PC-9 (cell line): ENCODE measurements at regions not wholly inside any gene's neighbourhood (a gene's known extent, or its start where the extent isn't known, plus 50 kb on each side); places are given as distances from the start of the nearest gene placed in this dataset.

Experiments
- BruUV-seq: library from RNA; stranded (reverse); fragments of 400-500 nt; replicated peaks from 2 replicates; lab custom pipeline; 2021; lab: Mats Ljungman, UMichigan
- CTCF ChIA-PET: fragments of 300-600 bp; sonication (Branson Sonifier 250); formaldehyde crosslinking; loops from one replicate; lab custom pipeline; 2022; ENCODE audit warnings: antibody characterized with exemption; lab: Charles Lee
- POLR2A ChIA-PET: fragments of 300-600 bp; sonication (Branson Sonifier 250); formaldehyde crosslinking; loops from one replicate; lab custom pipeline; 2022; ENCODE audit warnings: antibody characterized with exemption; ENCODE audit not compliant: unreplicated experiment; lab: Charles Lee
- DNase-seq, 2 experiments: peaks; one replicate each; pipeline versions ENCODE4 v3.0.0 to v3.0.0-alpha.2; 2015 to 2022; ENCODE audit warnings: mixed read lengths in 1 of 2
- H2AFZ ChIP-seq: fragments of 200-600 bp; sonication (generic); 2 replicates; pipeline ENCODE4 v1.8.1; 2017; ENCODE audit warnings: antibody characterized with exemption
- H3F3A ChIP-seq: fragments of 200-600 bp; sonication (generic); 2 replicates; pipeline ENCODE4 v1.8.1; 2017; ENCODE audit warnings: antibody characterized with exemption, mild to moderate bottlenecking, low read depth; ENCODE audit not compliant: insufficient read depth
- H3K27ac ChIP-seq: fragments of 200-600 bp; sonication (generic); 2 replicates; pipeline ENCODE4 v1.6.1; 2016; ENCODE audit warnings: mixed run types
- H3K27me3 ChIP-seq: fragments of 200-600 bp; sonication (generic); 2 replicates; pipeline ENCODE4 v1.6.1; 2016; ENCODE audit warnings: low read depth, mixed run types; ENCODE audit not compliant: insufficient read depth
- H3K36me3 ChIP-seq: fragments of 200-600 bp; sonication (generic); 2 replicates; pipeline ENCODE4 v1.6.1; 2016; ENCODE audit warnings: low read depth, mixed run types
- H3K4me1 ChIP-seq: fragments of 200-600 bp; sonication (generic); replicated peaks from 2 replicates; pipeline ENCODE4 v1.6.1; 2016; ENCODE audit warnings: mixed run types; ENCODE audit not compliant: insufficient read depth
- H3K4me2 ChIP-seq: fragments of 200-600 bp; sonication (generic); 2 replicates; pipeline ENCODE4 v1.6.1; 2017; ENCODE audit warnings: mixed run types
- H3K4me3 ChIP-seq: fragments of 200-600 bp; sonication (generic); 2 replicates; pipeline ENCODE4 v1.6.1; 2016; ENCODE audit warnings: mixed run types
- H3K79me2 ChIP-seq: fragments of 200-600 bp; sonication (generic); 2 replicates; pipeline ENCODE4 v1.6.1; 2017; ENCODE audit warnings: low read depth, mixed run types
- H3K9me2 ChIP-seq: fragments of 200-600 bp; sonication (generic); 2 replicates; pipeline ENCODE4 v1.8.1; 2017; ENCODE audit warnings: mild to moderate bottlenecking; ENCODE audit not compliant: insufficient read depth
- H3K9me3 ChIP-seq: fragments of 200-600 bp; sonication (generic); 2 replicates; pipeline ENCODE4 v1.8.1; 2016; ENCODE audit warnings: low read depth; ENCODE audit not compliant: insufficient read depth
- H4K20me1 ChIP-seq: fragments of 200-600 bp; sonication (generic); 2 replicates; pipeline ENCODE4 v1.8.1; 2017; ENCODE audit not compliant: insufficient read depth
- CTCF ChIP-seq: fragments of 200-600 bp; sonication (generic); conservative IDR thresholded peaks from 2 replicates; pipeline ENCODE4 v1.6.1; 2017; ENCODE audit warnings: mixed run types, antibody characterized with exemption, mild to moderate bottlenecking, moderate library complexity
- EZH2 ChIP-seq: fragments of 200-600 bp; sonication (generic); IDR thresholded peaks from 2 replicates; pipeline ENCODE4 v1.8.0; 2017; ENCODE audit warnings: antibody characterized with exemption, low read depth
- intact Hi-C: fragments of 100-400 bp; cut with micrococcal nuclease; formaldehyde crosslinking; loops from one replicate; pipeline ENCODE4 v1.10.0; 2022; ENCODE audit not compliant: unreplicated experiment

GRCh38 chr3:152190636-152191183, 78.0 kb upstream of the MBNL1 start:
- Histone ChIP-seq H3K4me3 (no peak overlapping the region), H2AFZ (no peak overlapping the region), H3F3A (no peaks in the 10 kb centered on the region), H3K27ac (no peak overlapping the region), H3K9me2 (no peaks in the 10 kb centered on the region), H3K27me3 (no peaks in the 10 kb centered on the region), H3K9me3 (no peaks in the 10 kb centered on the region), H4K20me1 (no peaks in the 10 kb centered on the region), H3K4me2 (no peak overlapping the region), H3K36me3 (no peaks in the 10 kb centered on the region), H3K79me2 (no peaks in the 10 kb centered on the region), H3K4me1 (no peaks in the 10 kb centered on the region)
- no TSS peak for BruUV-seq
- POLR2A ChIA-PET = interaction anchor here (0.6 kb wide), 1 partner anchor 64 kb away, joined by 7 read pairs; no protein-coding TSS in a partner anchor
- no peak for DNase-seq
- intact Hi-C loops = no loop called here
- CTCF ChIA-PET = no interaction called here
- TF ChIP-seq EZH2 (no peak), CTCF (no peak)

- Histone ChIP-seq H2AFZ (no peak overlapping the region), H3K27me3 (no peaks in the 10 kb centered on the region), H3K9me3 (no peaks in the 10 kb centered on the region), H3K36me3 (no peaks in the 10 kb centered on the region), H3F3A (no peaks in the 10 kb centered on the region), H3K27ac (no peak overlapping the region), H3K9me2 (no peaks in the 10 kb centered on the region), H3K4me1 (no peaks in the 10 kb centered on the region), H4K20me1 (no peaks in the 10 kb centered on the region), H3K79me2 (no peaks in the 10 kb centered on the region), H3K4me3 (no peak overlapping the region), H3K4me2 (no peak overlapping the region)
- ChIA-PET POLR2A (no interaction called here), CTCF (no interaction called here)
- BruUV-seq = no TSS peak
- TF ChIP-seq CTCF (no peak), EZH2 (no peak)
- no peak for DNase-seq
- intact Hi-C loops = no loop called here
Measured at GRCh38 chr3:152192050-152192449, 76.7 kb upstream of the MBNL1 start.

- POLR2A ChIA-PET = interaction anchor here (0.7 kb wide), 1 partner anchor 33 kb away, joined by 3 read pairs; no protein-coding TSS in a partner anchor
Measured at GRCh38 chr3:152192936-152193672, 75.6 kb upstream of the MBNL1 start.

More at GRCh38 chr3:152192936-152193672, 75.6 kb upstream of the MBNL1 start:
- CTCF ChIA-PET = interaction anchor here (0.6 to 0.7 kb wide), 2 partner anchors 8 to 19 kb away, joined by 3 to 7 read pairs; no protein-coding TSS in a partner anchor
- Histone ChIP-seq H3K27me3 (no peaks in the 10 kb centered on the region), H3K9me2 (no peaks in the 10 kb centered on the region), H3K27ac (no peak overlapping the region), H3K4me1 (no peaks in the 10 kb centered on the region), H2AFZ (peak overlapping the region; percentile 56; the same call in 1 of the 2 replicates), H3K4me2 (no peak overlapping the region), H3F3A (no peaks in the 10 kb centered on the region), H3K79me2 (no peaks in the 10 kb centered on the region), H3K9me3 (no peaks in the 10 kb centered on the region), H3K4me3 (no peak overlapping the region), H4K20me1 (no peaks in the 10 kb centered on the region), H3K36me3 (no peaks in the 10 kb centered on the region)
- TF ChIP-seq EZH2 = no peak
- TF ChIP-seq CTCF = no peak
- DNase-seq = no peak
- BruUV-seq = no TSS peak
- intact Hi-C loops = no loop called here
